RWPE2 (cell line): ENCODE measurements at regions not wholly inside any gene's neighbourhood (a gene's known extent, or its start where the extent isn't known, plus 50 kb on each side); places are given as distances from the start of the nearest gene placed in this dataset.

Experiments
- ATAC-seq: fragments of 200-7000 bp; cut with Tn5 transposase; 3 replicates; pipeline ENCODE4 v1.9.1; 2021; ENCODE audit warnings: low read depth
- DNase-seq: peaks from one replicate; pipeline ENCODE4 v3.0.0-alpha.2; 2020; ENCODE audit warnings: low spot score
- H3K27ac ChIP-seq: fragments of 450-650 bp; 2 replicates; pipeline ENCODE4 v1.5.1; 2017; ENCODE audit warnings: mild to moderate bottlenecking; ENCODE audit not compliant: poor library complexity, severe bottlenecking
- H3K27me3 ChIP-seq: fragments of 250-450 bp; sonication (Bioruptor Pico); 2 replicates; pipeline ENCODE4 v1.5.1; 2021; ENCODE audit warnings: mild to moderate bottlenecking, moderate library complexity; ENCODE audit not compliant: insufficient read depth, poor library complexity, severe bottlenecking
- H3K36me3 ChIP-seq: fragments of 250-450 bp; sonication (Bioruptor Pico); 2 replicates; pipeline ENCODE4 v1.5.1; 2020; ENCODE audit warnings: low read depth, mild to moderate bottlenecking, moderate library complexity
- H3K4me1 ChIP-seq: fragments of 250-450 bp; sonication (Bioruptor Pico); 2 replicates; pipeline ENCODE4 v1.5.1; 2021; ENCODE audit warnings: mild to moderate bottlenecking, moderate library complexity; ENCODE audit not compliant: insufficient read depth, poor library complexity, severe bottlenecking
- H3K4me3 ChIP-seq: fragments of 250-450 bp; sonication (Bioruptor Pico); 2 replicates; pipeline ENCODE4 v1.5.1; 2021; ENCODE audit warnings: mild to moderate bottlenecking, moderate library complexity; ENCODE audit not compliant: severe bottlenecking
- H3K9me3 ChIP-seq: fragments of 250-450 bp; sonication (Bioruptor Pico); 2 replicates; pipeline ENCODE4 v1.5.1; 2021; ENCODE audit warnings: mild to moderate bottlenecking, moderate library complexity; ENCODE audit not compliant: severe bottlenecking
- CTCF ChIP-seq: fragments of 450-650 bp; IDR thresholded peaks from one replicate; pipeline ENCODE4 v1.5.1; 2017; ENCODE audit warnings: mild to moderate bottlenecking, moderate library complexity; ENCODE audit not compliant: poor library complexity, severe bottlenecking

- no peaks in the 10 kb centered on the region for H3K4me1 ChIP-seq
- no peak for ATAC-seq
- no peak for DNase-seq
- no peak overlapping the region for H3K4me3 ChIP-seq
- no peak overlapping the region for H3K27ac ChIP-seq
- no peaks in the 10 kb centered on the region for H3K27me3 ChIP-seq
- H3K36me3 ChIP-seq = no peaks in the 10 kb centered on the region
- TF ChIP-seq CTCF = no peak
- no peaks in the 10 kb centered on the region for H3K9me3 ChIP-seq
These were observed 657.9 kb upstream of the CT83 start for GRCh38 chrX:117120700-117121099.

- H3K27ac ChIP-seq = no peak overlapping the region
- no peak for DNase-seq
- H3K27me3 ChIP-seq = no peaks in the 10 kb centered on the region
- no peak for TF ChIP-seq CTCF
- no peak for ATAC-seq
- H3K4me3 ChIP-seq = no peak overlapping the region
- H3K9me3 ChIP-seq = peaks cover 3% of the 10 kb centered on the region
- no peaks in the 10 kb centered on the region for H3K36me3 ChIP-seq
- no peaks in the 10 kb centered on the region for H3K4me1 ChIP-seq
These were observed 633.8 kb upstream of the CT83 start for GRCh38 chrX:117096528-117096927.

- Histone ChIP-seq H3K27ac (no peak overlapping the region), H3K4me1 (no peaks in the 10 kb centered on the region), H3K27me3 (no peaks in the 10 kb centered on the region), H3K4me3 (no peak overlapping the region), H3K9me3 (peaks cover 3% of the 10 kb centered on the region), H3K36me3 (no peaks in the 10 kb centered on the region)
- DNase-seq (no peak), ATAC-seq (no peak)
- no peak for TF ChIP-seq CTCF
These were observed 632.6 kb upstream of the CT83 start for GRCh38 chrX:117095393-117095792.

GRCh38 chrX:117094149-117094548 is 631.4 kb upstream of the CT83 start:
- Histone ChIP-seq H3K36me3 (no peaks in the 10 kb centered on the region), H3K27me3 (no peaks in the 10 kb centered on the region), H3K27ac (no peak overlapping the region), H3K9me3 (peaks cover 3% of the 10 kb centered on the region), H3K4me3 (no peak overlapping the region), H3K4me1 (no peaks in the 10 kb centered on the region)
- ATAC-seq (no peak), DNase-seq (no peak)
- TF ChIP-seq CTCF = no peak

- no peak for DNase-seq
- no peak for TF ChIP-seq CTCF
- ATAC-seq = no peak
These were observed 630.5 kb upstream of the CT83 start for GRCh38 chrX:117093319-117093718.

More at GRCh38 chrX:117093319-117093718, 630.5 kb upstream of the CT83 start:
- no peak overlapping the region for H3K27ac ChIP-seq
- peaks cover 3% of the 10 kb centered on the region for H3K9me3 ChIP-seq
- H3K36me3 ChIP-seq = no peaks in the 10 kb centered on the region
- H3K4me1 ChIP-seq = no peaks in the 10 kb centered on the region
- H3K4me3 ChIP-seq = no peak overlapping the region
- H3K27me3 ChIP-seq = no peaks in the 10 kb centered on the region
